HUDEP-2 (cell line): ENCODE measurements at regions not wholly inside any gene's neighbourhood (a gene's known extent, or its start where the extent isn't known, plus 50 kb on each side); places are given as distances from the start of the nearest gene placed in this dataset.
"Not testable (repeated sequence)": the region's sequence is repeated elsewhere in the genome, so short reads cannot be mapped to it uniquely, and the experiment has no call there.

Experiments
- DNase-seq, 76 experiments: peaks; one replicate each; lab custom pipeline; 2025; ENCODE audit not compliant: unreplicated experiment in 76 of 76; lab: John Stamatoyannopoulos, UW

DNA sequence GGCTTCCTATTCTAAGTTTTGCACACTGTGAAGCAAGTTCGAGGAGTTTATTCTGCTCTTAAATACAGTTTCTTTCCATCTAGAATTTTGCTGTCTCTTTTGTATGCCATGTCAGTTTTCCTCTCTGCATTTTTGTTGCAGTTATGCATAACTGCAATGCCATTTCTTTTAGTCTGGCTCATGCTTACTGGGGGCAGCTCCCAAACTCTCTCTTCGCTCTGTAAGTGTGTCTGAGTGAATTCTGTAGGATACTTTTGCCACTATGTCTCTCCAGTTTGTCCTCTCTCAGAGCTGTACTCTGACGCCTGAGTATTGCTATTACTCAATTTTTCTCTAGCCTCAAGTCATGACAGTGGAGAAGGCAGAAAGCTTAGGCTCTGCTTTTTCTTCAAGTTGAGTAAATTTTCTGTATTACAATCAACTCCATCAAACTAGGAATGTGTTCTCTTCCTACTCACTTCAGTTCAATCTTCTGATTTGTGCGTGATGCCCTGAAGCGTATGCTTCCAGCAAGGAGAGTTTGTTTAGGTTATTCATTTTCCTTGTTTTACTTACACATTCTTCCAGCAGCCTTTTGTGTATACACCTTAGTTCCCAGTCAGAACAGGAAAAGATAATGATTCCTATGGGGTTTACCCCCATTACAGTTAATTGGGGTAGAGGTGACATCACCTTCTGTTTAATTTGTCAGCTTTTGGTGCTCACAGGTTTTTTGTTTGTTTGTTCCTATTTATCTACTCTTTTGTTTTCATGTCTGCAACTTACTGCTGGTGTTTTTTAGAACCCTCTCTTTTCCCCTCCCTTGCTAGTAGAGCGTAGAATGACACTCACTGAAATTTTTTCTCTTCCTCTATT lies 430.9 kb downstream of the BCKDHB start:
- DNase-seq = no peak

DNA sequence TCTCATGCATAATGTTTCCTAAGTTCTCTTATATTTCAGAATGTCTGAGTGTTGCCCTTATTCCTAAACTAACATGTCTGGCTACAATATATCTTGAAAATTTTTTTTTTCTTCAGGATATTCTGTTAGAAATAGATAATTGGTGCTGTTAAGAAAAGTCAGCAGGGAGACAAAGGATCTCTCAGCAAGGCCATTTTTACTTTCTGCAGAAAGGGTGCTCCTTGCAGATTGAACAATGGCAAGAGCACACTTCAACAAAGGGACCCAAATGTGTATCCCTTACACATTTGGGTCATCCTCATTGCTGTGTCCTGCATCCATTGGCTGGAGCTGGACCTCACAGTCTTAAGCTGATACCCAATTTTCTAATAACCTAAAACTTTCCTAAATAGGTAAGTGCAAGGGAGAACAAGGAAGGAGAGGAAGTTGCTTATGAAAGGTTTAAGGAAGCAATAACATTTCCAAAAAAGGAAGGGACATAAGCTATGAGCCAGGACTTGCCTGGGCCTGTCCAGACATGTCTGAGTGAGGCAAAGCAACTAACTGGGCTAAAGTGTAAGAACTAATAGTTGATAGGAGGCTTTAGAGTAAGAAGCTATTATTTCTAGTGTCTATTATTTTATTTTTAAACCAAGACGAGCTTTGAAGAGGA lies 429.6 kb downstream of the BCKDHB start:
- no peak for DNase-seq

DNA sequence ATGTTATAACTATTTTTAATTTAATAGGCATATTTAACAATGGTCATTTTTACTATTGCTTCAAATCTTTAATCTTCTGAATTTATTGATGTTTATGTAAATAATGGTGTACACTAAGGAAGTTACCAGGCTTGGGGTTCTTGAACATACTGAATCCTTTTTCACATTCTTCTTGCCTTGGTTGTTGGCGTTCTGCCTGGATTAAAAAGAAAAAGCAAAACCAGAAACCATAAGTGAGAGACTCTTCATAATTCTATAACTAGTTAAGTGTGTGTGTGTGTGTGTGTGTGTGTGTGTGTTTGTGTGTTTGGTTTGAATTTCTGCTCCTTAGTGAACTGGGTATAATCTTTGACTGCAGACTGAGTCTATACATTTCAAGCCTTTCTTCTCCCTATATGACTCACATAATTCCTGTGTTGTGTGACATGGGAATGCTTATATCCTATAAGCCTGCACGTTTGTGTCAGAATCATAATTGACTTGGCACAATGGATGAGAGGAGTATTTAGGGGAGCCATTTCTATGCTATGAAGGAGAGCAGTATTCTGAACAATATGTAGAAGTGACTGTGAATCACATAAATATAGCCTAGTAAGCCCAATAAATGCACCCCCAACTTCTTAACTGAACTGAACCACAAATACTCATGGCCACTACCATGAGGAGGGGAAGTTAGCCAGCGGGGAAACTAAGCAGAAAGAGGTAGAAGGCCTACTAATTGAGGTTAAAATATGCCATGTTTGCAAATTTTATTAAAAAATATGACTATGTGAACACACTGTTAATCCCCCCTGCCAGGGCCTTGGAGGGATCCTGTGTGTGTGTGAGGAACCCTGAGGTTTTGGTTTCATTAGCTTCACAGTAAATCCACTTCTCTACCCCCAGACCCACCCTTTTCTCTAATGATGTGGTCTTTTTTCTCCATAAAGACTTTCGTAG lies 425.5 kb downstream of the BCKDHB start:
- no peak for DNase-seq

DNA sequence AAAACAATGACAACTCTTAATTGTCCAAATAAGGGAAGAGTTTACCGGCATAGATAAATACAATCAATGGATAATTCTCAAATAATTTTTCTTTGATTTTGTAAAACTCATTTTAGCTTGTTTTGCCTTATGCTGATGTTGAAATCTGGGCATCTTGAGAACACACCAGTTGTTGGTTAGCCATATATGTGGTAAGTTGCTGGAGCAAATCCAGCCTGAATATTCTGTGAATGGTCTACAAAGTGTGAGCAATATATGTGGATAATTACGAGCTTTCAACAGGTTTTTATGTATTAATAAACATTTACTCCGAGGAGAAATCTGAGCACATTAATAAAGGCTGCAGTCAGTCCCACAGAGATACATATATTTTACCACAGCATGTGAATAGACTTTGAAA lies 423.6 kb downstream of the BCKDHB start:
- no peak for DNase-seq

DNA sequence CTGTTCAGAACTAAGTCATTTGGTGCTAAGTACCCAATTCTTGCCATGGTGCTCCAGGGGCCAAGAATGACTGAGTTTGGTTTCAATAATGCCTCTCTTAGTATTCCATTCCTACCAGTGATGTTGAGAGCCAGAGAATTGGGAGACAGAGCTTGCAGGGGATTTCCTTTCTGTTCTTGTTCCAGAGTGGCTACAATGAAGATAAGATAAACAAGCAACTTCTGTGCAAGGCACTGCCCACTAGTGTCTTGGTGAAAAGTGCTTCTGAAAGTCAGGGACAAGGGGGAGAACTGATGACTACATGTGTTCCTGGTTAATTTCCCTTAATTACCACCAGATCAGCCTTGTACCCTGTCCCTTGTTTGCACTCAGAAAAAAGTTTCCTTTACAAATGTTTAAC lies 421.6 kb downstream of the BCKDHB start:
- DNase-seq = peak in 5 of 76 experiments; percentile 9 to 26 (median 20)

DNA sequence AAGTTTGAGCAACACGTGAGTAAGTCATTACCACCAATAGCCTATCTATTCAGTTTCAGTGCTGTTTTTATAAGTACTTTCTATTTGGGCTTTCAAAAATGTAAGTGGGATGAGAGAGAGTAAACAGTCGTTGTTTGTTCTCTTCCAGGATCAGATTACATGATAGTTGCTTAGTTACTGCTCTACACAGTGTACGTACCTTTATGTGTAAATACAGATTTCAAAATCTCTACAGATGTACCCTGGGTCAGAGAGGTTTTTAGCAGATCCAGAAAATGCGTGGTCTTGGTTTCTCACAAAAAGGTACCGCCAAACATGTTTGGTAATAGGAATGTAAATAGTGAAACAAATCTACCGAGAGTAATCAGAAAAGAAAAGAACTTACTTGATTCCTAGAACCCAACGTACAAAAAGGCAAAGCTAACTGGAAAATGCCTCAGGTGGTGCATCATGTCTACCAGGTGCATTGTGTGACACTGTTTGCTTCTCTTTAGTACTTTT lies 421.1 kb downstream of the BCKDHB start:
- DNase-seq = no peak

DNA sequence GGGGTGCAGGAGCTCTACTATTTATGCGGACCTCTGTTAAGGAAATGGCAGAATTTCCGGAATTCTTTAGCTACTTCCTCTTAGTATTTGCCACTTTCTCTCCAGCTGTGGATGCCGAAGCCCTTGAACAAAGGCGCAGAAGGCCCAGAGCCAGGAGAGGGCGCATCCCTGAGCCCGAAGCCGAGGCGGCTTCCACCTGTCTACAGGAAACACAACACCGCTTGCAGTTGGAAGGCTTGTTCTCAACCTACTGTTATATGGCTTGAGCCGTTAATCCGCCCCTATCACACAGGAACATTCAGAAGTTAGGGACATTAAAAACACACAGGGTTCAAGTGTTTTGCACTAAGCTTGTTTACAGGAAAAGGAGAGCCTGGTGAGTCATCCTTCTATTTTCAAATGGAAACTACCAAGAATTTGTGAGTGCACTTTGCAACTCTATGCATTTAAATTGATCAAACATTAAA lies 417.1 kb downstream of the BCKDHB start:
- DNase-seq = peak in 3 of 76 experiments; percentile 1 to 16 (median 8)

DNA sequence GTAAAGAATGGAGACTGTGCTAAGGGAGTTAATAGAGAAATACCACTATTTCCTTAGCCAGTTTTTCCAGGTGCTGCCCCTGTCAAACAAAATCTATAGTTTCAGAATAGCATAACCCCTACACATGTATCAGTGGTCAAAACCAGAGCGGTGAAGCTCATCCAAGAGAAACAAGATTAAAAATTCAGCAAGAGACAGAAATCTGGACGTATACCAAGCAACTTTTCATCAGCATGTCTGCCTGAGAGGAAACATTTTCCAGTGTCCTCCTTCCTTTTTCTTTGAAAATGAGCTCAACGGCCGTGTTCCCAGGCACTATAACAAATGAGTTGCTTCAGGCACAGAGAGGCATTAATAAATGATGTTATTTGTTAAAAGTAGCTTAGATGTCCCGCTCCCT lies 416.5 kb downstream of the BCKDHB start:
- DNase-seq = no peak

DNA sequence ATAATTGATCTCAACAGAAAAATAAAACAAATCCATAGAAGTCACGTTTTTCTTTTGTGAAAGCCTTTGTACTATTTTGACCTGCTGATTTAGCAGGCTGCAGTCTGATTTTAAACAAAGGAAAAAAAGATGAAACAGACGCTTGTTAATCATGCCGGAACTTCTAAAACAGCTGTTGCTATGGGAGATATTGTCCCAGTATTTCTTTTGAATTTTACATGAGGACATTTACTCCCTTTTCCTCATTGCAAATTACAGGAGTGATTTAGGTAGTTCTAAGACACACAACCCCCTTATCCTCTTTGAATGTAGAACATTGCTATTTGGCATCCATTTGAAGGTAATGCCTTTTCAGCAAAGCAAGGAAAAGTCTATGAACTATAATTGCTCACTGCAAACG lies 416.1 kb downstream of the BCKDHB start:
- DNase-seq = no peak

DNA sequence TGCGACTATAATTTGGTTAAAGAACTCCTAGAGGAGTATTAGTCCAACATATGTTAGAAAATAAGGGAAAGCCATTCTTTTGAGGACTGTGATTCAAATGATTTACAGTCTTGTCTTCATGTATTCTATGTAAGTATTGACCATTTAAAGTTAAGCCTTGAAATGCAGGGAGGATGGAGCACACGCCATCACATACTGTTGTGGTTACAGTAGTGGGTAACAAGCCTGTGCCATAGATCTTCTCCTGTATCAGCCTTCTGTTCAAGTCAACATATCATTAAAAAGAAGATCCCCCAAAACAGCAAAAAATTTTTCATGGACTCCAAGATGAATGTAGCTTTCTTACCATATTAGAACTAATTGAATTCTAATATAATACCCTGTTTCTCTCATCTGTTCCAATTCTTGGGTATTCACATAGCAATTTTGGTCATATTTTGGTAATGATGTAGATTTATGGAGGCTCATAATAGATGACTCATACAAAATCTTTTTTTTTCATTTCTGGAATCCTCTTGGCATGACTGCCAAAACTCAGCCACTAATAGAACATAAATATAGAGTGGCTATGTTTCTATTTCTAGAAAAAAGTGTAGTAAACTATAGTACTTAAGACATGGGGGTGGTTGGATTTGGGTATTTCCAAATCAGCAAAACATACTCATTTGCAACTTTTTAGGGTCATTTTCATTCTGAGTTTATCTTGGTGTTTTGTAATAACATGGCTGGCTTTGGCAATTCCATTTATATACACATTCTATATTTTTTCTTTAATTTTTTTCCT lies 413.5 kb downstream of the BCKDHB start:
- DNase-seq = no peak

DNA sequence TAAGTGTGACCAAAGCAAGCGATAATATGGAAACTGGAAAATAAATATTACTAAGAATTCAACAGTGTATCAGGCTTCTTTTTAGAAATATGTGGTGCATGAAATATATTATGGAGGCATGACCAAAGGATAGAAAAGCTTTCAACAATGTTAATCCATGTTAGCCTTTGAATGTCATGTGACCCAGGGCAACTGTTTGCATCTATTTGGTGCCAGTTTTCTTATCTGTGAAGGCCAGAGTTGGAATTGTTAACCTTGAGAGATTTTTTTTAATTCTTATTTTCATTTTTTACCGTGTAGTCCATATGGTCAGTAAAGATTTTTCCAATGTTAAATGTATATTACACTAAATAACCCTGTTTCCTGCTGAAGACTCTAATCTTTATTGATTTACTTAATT lies 411.1 kb downstream of the BCKDHB start:
- DNase-seq = peak in 2 of 76 experiments; percentile 13 to 14

DNA sequence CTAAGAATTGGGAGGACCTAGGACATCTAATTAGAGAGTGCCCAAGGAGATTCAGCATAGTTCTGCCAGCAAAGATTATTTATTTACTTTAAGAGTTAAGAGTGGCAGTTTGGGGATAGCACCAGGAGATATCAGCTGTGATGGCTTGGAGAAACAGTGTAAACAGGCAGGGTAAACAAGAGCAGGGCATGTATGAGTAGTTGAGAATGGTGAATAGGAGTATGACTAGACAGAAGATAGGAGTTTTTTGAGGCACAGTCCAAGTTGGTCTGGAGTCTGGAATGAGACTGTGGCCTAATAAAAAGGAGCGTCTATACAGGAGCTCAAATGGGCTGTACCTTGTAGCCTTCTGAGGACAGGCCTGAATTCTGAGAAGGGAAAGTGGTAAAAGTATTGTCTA lies 404.1 kb downstream of the BCKDHB start:
- not testable (repeated sequence) for DNase-seq

DNA sequence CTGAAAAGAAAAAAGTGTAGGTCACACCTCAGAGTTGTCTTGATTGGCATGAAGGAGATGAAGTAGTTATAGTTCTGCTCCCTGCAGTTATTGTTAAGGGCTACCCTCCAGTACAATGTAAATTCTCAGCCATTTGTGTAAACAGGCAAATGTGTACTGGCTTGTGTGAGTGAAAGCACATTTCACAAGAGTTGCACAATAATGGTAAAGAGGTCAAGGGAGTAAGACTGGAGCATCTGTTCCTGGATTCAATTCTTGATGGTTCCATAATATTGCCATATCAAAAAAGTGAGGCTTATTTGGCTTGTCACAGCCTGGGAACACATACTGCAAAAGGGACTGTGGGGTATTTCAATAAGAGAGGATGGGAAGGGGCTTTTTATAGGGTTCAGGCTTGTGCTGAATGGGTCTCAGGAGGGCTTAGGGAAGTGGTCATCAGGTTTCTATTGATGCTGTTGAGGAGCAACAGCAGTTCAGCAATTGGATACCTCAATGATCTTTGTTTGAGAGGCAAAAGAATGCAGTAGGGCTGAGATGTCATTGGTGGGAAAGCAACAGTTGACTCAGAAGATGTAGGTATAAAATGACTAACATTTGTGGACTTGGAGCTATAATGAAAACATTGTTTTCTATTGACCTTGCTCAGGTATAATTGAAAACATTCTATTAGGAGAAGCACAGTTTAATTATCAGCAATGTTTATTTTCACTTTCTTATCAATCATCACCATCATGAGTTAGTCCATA lies 402.6 kb downstream of the BCKDHB start:
- no peak for DNase-seq

DNA sequence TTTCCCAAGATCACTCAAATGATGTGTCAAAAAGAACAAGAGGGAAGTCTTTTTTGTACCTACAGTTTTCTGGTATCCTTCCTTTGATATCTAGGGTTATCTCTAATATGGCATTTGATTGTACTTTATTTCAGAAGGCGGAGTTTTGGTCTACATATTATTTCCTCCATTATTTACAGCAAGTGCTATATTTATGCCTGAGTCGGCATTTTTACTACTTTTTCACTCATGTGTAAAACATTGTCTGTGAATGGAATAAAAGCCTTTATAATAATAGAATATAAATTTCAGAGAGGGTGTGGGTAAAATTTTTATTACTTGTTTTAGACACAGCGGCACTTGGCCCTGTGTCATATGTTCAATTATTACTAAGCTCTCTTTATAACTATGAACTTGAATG lies 398.4 kb downstream of the BCKDHB start:
- DNase-seq = no peak

DNA sequence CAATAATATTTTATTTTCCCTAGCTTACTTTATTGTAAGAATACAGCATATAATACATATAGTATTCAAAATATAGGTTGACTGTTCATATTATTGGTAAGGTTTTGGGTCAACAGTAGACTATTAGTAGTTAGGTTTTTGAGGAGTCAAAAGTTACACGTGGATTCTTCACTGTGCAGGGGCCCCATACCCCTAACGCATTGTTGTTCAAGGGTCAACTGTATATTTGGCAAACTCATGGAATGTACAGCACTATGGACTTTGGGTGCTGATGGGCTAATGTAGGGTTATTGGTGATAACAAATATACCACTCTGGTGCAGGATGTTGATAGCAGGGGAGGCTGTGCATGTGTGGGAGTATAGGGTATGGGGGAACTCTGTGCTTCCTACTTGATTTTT lies 397.2 kb downstream of the BCKDHB start:
- no peak for DNase-seq

DNA sequence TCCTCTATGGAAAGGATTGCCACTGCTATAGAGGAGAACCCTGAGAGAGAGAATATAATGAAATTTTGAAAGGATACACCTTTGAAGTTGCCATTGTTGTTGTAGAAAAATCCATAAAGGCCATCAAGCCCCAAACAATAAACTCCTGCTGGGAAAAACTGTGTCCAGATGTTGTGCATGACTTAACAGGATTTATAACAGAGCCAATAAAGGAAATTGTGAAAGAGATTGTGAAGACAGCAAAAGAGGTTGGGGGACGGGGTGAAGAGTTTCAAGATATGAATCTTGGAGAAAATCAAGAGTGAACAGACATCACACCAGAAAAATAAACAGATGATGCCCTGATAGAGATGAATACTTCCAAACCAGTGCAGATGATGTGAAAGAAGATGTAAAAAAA lies 396.4 kb downstream of the BCKDHB start:
- DNase-seq = no peak

DNA sequence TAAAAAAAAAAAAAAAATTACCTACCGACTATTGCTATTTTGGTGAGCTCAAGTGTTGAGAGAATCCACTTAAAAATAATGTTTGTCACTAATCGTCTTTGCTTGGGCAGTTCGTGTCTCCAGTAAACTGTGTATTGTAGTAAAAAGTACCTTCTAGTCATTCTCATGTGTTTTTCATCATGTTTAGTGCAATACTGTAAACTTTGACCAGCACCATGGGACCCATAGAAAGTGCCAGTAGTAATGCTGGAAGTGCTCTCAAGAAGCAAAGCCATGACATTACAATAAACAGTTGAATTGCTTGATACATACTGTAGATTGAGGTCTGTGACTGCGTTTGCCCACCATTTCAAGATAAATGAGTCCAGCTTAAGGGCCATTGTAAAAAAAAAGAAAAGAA lies 395.2 kb downstream of the BCKDHB start:
- no peak for DNase-seq

DNA sequence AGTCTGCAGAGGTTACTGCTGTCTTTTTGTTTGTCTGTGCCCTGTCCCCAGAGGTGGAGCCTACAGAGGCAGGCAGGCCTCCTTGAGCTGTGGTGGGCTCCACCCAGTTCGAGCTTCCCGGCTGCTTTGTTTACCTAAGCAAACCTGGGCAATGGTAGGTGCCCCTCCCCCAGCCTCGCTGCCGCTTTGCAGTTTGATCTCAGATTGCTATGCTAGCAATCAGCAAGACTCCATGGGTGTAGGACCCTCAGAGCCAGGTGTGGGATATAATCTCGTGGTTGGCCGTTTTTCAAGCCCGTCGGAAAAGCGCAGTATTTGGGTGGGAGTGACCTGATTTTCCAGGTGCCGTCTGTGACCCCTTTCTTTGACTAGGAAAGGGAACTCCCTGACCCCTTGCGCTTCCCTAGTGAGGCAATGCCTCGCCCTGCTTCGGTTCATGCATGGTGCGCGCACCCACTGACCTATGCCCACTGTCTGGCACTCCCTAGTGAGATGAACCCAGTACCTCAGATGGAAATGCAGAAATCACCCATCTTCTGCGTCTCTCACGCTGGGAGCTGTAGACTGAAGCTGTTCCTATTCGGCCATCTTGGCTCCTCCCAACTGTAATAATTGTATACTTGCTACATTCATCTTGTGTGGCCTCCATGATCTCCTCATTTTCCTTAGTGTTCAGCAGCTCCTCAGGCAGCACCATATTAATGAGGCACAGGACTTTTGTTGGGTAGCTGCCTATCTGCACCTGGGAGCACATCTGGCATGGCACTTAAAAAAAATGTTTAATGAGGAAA lies 391.4 kb downstream of the BCKDHB start:
- DNase-seq = not testable (repeated sequence)
